ENCODE measurements at regions not wholly inside any gene's neighbourhood (a gene's known extent, or its start where the extent isn't known, plus 50 kb on each side); places are given as distances from the start of the nearest gene placed in this dataset.

GRCh38 chr5:23631302-23632045 is 124.1 kb downstream of the PRDM9 start:
- ATAC-seq (no peak), DNase-seq (no peak)
- intact Hi-C loops (cut with DNase I, micrococcal nuclease), result no loop called here
- Histone ChIP-seq H3K4me3 (no peak overlapping the region), H3K9me3 (peaks cover 3% of the 10 kb centered on the region), H3K36me3 (ENCODE audit: low read depth) (no peaks in the 10 kb centered on the region), H3K4me1 (ENCODE audit: low read depth) (no peaks in the 10 kb centered on the region)
- no peak for TF ChIP-seq CTCF (IDR thresholded peaks at IDR 0.05)

- ATAC-seq (no peak), DNase-seq (no peak)
- TF ChIP-seq CTCF (IDR thresholded peaks at IDR 0.05), result no peak
- Histone ChIP-seq H3K4me1 (ENCODE audit: low read depth) (no peaks in the 10 kb centered on the region), H3K4me3 (no peak overlapping the region), H3K9me3 (peaks cover 5% of the 10 kb centered on the region), H3K36me3 (ENCODE audit: low read depth) (no peaks in the 10 kb centered on the region)
- intact Hi-C loops (cut with DNase I, micrococcal nuclease), result no loop called here
These were observed 128.5 kb downstream of the PRDM9 start for GRCh38 chr5:23635938-23636337.

GRCh38 chr5:23639326-23639725 is 131.9 kb downstream of the PRDM9 start:
- no peak overlapping the region for H3K4me3 ChIP-seq
- DNase-seq (no peak), ATAC-seq (no peak)
- peaks cover 8% of the 10 kb centered on the region for H3K9me3 ChIP-seq
- no peak for TF ChIP-seq CTCF (IDR thresholded peaks at IDR 0.05)
- H3K36me3 ChIP-seq (ENCODE audit: low read depth), result no peaks in the 10 kb centered on the region
- intact Hi-C loops (cut with DNase I, micrococcal nuclease), result no loop called here
- H3K4me1 ChIP-seq (ENCODE audit: low read depth), result no peaks in the 10 kb centered on the region

- H3K36me3 ChIP-seq (ENCODE audit: low read depth), result no peaks in the 10 kb centered on the region
- intact Hi-C loops (cut with DNase I, micrococcal nuclease), result no loop called here
- H3K4me1 ChIP-seq (ENCODE audit: low read depth), result no peaks in the 10 kb centered on the region
- peaks cover 17% of the 10 kb centered on the region for H3K9me3 ChIP-seq
- no peak for DNase-seq
- no peak overlapping the region for H3K4me3 ChIP-seq
- no peak for TF ChIP-seq CTCF (IDR thresholded peaks at IDR 0.05)
- no peak for ATAC-seq
These were observed 141.2 kb downstream of the PRDM9 start for GRCh38 chr5:23648656-23649055.

- intact Hi-C loops (cut with DNase I, micrococcal nuclease), result no loop called here
- H3K9me3 ChIP-seq, result peaks cover 17% of the 10 kb centered on the region
- H3K4me1 ChIP-seq (ENCODE audit: low read depth), result no peaks in the 10 kb centered on the region
- ATAC-seq (no peak), DNase-seq (no peak)
- TF ChIP-seq CTCF (IDR thresholded peaks at IDR 0.05), result no peak
- H3K4me3 ChIP-seq, result no peak overlapping the region
- no peaks in the 10 kb centered on the region for H3K36me3 ChIP-seq (ENCODE audit: low read depth)
These were observed 142.2 kb downstream of the PRDM9 start for GRCh38 chr5:23649594-23649993.

- Histone ChIP-seq H3K4me1 (ENCODE audit: low read depth) (no peaks in the 10 kb centered on the region), H3K36me3 (ENCODE audit: low read depth) (no peaks in the 10 kb centered on the region), H3K9me3 (peaks cover 8% of the 10 kb centered on the region), H3K4me3 (no peak overlapping the region)
- ATAC-seq, result no peak
- intact Hi-C loops (cut with DNase I, micrococcal nuclease), result no loop called here
- no peak for DNase-seq
- TF ChIP-seq CTCF (IDR thresholded peaks at IDR 0.05), result no peak
These were observed 148.3 kb downstream of the PRDM9 start for GRCh38 chr5:23655674-23656073.
